ENCODE measurements at regions not wholly inside any gene's neighbourhood (a gene's known extent, or its start where the extent isn't known, plus 50 kb on each side); places are given as distances from the start of the nearest gene placed in this dataset.
"Not testable (repeated sequence)": the region's sequence is repeated elsewhere in the genome, so short reads cannot be mapped to it uniquely, and the experiment has no call there.

DNA sequence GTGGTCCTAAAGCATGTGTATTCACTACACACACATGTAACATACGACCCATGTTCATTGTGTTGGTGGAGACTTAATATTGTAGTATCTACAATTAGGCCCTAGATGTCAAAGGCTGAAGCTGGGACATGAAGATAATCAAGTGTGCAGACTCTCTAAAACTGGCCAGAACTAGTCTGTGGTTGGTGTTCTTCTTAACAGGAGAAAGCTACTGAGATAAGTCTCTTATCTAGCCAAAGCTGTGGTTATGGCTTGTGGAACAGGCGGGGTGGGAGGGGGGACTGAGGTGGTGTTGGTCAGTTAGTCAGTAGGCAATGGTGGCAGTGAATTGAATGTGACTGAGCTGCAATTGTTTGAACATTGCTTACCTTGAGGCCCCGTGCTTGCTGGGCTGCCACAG, 112.7 kb upstream of the SLC24A2 start:
- no CpG with 5 or more reads among the region's 3 CpGs for WGBS, 2 donors (ENCODE audit: extremely low coverage in 2 of 2, insufficient read length in 2 of 2, insufficient replicate concordance in 1 of 2)
- Histone ChIP-seq H4K8ac (ENCODE audit: low read depth, low read length) (no peak overlapping the region), H3K27me3 (ENCODE audit: control insufficient read depth in 3 of 3, insufficient read depth in 3 of 3, low read depth in 1 of 3, low read length in 3 of 3) (no peaks in the 10 kb centered on the region), H2AFZ (ENCODE audit: low read length) (no peak overlapping the region), H3K4me3 (ENCODE audit: low read length in 2 of 2) (no peak overlapping the region), H3K9ac (ENCODE audit: low read depth, low read length, poor library complexity) (no peak overlapping the region), H3K27ac (replicated peaks; ENCODE audit: low read length) (no peak overlapping the region), H2AK5ac (ENCODE audit: low read depth, low read length) (no peak overlapping the region), H3K14ac (ENCODE audit: low read length) (no peak overlapping the region), H2BK15ac (ENCODE audit: low read length) (no peak overlapping the region), H3K4me1 (ENCODE audit: control insufficient read depth in 2 of 2, insufficient read depth in 1 of 2, low read depth in 1 of 2, low read length in 2 of 2) (no peaks in the 10 kb centered on the region), H3K4ac (ENCODE audit: low read length) (no peak overlapping the region), H2BK5ac (ENCODE audit: low read length) (no peak overlapping the region), H4K91ac (ENCODE audit: low read depth, low read length, poor library complexity) (no peak overlapping the region), H3K23ac (ENCODE audit: low read depth, low read length, poor library complexity) (no peak overlapping the region), H3K79me1 (ENCODE audit: low read depth, low read length) (no peaks in the 10 kb centered on the region), H3K9me3 (replicated peaks in 1 of 2; ENCODE audit: control insufficient read depth in 2 of 2, insufficient read depth in 1 of 2, low read depth in 1 of 2, low read length in 2 of 2) (no peaks in the 10 kb centered on the region), H2BK12ac (ENCODE audit: low read length) (no peak overlapping the region), H3K18ac (ENCODE audit: low read length) (no peak overlapping the region), H3K36me3 (replicated peaks in 1 of 2; ENCODE audit: control insufficient read depth in 2 of 2, insufficient read depth in 2 of 2, low read length in 2 of 2) (no peaks in the 10 kb centered on the region), H2BK120ac (ENCODE audit: low read depth, low read length) (no peak overlapping the region), H3K4me2 (ENCODE audit: insufficient read depth, low read length, poor library complexity, severe bottlenecking) (no peak overlapping the region)
- DNase-seq (ENCODE audit: low spot score), result no peak

DNA sequence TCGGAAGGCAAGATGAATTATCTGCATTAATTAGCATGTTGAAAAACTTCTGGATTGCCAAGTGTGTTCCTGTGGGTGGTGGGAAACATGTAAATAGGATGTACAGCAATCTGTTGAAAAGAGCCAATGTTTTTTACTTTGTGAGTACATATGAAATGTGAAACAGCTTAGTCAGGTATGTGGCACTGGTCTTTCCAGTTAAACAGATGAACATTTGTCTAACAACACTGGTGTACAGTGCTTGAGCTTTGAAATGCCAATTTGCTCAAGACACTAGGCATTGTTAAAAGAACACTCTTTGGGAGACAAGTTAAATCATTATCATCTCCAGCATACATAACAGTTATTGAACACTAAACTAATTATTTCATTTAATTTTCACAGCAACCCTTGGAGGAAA, 107.3 kb upstream of the SLC24A2 start:
- WGBS, 2 donors (ENCODE audit: extremely low coverage in 2 of 2, insufficient read length in 2 of 2, insufficient replicate concordance in 1 of 2), result no CpG with 5 or more reads among the region's 1 CpG
- H2BK12ac ChIP-seq (ENCODE audit: low read length), result no peak overlapping the region

DNA sequence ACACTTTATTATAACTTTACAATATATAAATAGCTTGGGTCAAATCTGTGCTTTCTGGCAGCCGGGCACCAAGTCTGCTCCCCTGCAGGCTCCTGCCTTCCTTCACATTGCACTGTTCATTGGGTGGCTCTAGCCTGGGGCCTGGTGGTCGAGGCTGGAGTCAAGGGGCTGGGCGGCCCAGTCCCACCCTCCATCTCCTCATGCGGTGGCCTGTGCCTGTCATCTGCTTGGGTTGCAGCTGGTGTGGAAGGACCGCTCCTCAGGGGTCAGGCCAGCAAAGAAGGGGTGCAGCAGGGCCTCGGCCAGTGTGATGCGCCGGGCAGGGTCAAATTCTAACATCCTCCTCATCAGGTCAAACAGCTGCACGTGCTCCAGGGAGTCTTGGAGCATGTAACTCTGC, 106.7 kb upstream of the SLC24A2 start:
- H3K4me2 ChIP-seq (ENCODE audit: insufficient read depth, low read length, poor library complexity, severe bottlenecking); DNase-seq (ENCODE audit: low spot score); H3K79me1 ChIP-seq (ENCODE audit: low read depth, low read length); H2BK12ac ChIP-seq (ENCODE audit: low read length); H3K27ac ChIP-seq (replicated peaks; ENCODE audit: low read length); H3K23ac ChIP-seq (ENCODE audit: low read depth, low read length, poor library complexity); H4K91ac ChIP-seq (ENCODE audit: low read depth, low read length, poor library complexity); H2BK15ac ChIP-seq (ENCODE audit: low read length); H3K9ac ChIP-seq (ENCODE audit: low read depth, low read length, poor library complexity); H3K9me3 ChIP-seq (replicated peaks in 1 of 2; ENCODE audit: control insufficient read depth in 2 of 2, insufficient read depth in 1 of 2, low read depth in 1 of 2, low read length in 2 of 2); H2BK120ac ChIP-seq (ENCODE audit: low read depth, low read length); H3K4me3 ChIP-seq (ENCODE audit: low read length in 2 of 2); H2AK5ac ChIP-seq (ENCODE audit: low read depth, low read length); H3K4me1 ChIP-seq (ENCODE audit: control insufficient read depth in 2 of 2, insufficient read depth in 1 of 2, low read depth in 1 of 2, low read length in 2 of 2); H3K18ac ChIP-seq (ENCODE audit: low read length); H2AFZ ChIP-seq (ENCODE audit: low read length); H2BK5ac ChIP-seq (ENCODE audit: low read length); H3K14ac ChIP-seq (ENCODE audit: low read length); H3K27me3 ChIP-seq (ENCODE audit: control insufficient read depth in 3 of 3, insufficient read depth in 3 of 3, low read depth in 1 of 3, low read length in 3 of 3); H4K8ac ChIP-seq (ENCODE audit: low read depth, low read length); H3K4ac ChIP-seq (ENCODE audit: low read length); H3K36me3 ChIP-seq (replicated peaks in 1 of 2; ENCODE audit: control insufficient read depth in 2 of 2, insufficient read depth in 2 of 2, low read length in 2 of 2): not testable (repeated sequence)
- WGBS, 2 donors (ENCODE audit: extremely low coverage in 2 of 2, insufficient read length in 2 of 2, insufficient replicate concordance in 1 of 2), result no CpG with 5 or more reads among the region's 9 CpGs

More for the DNA sequence above, 107.3 kb upstream of the SLC24A2 start:
- no peak overlapping the region for H3K27ac ChIP-seq (replicated peaks; ENCODE audit: low read length)
- H2BK120ac ChIP-seq (ENCODE audit: low read depth, low read length), result no peak overlapping the region
- H3K9me3 ChIP-seq (replicated peaks in 1 of 2; ENCODE audit: control insufficient read depth in 2 of 2, insufficient read depth in 1 of 2, low read depth in 1 of 2, low read length in 2 of 2), result no peaks in the 10 kb centered on the region
- no peak overlapping the region for H2BK5ac ChIP-seq (ENCODE audit: low read length)
- H2AK5ac ChIP-seq (ENCODE audit: low read depth, low read length), result no peak overlapping the region
- H3K36me3 ChIP-seq (replicated peaks in 1 of 2; ENCODE audit: control insufficient read depth in 2 of 2, insufficient read depth in 2 of 2, low read length in 2 of 2), result no peaks in the 10 kb centered on the region
- no peak overlapping the region for H3K14ac ChIP-seq (ENCODE audit: low read length)
- H3K4me1 ChIP-seq (ENCODE audit: control insufficient read depth in 2 of 2, insufficient read depth in 1 of 2, low read depth in 1 of 2, low read length in 2 of 2), result no peaks in the 10 kb centered on the region
- H3K18ac ChIP-seq (ENCODE audit: low read length), result no peak overlapping the region
- DNase-seq (ENCODE audit: low spot score), result no peak
- no peak overlapping the region for H3K4ac ChIP-seq (ENCODE audit: low read length)
- no peak overlapping the region for H3K9ac ChIP-seq (ENCODE audit: low read depth, low read length, poor library complexity)
- H2BK15ac ChIP-seq (ENCODE audit: low read length), result no peak overlapping the region
- no peak overlapping the region for H3K4me2 ChIP-seq (ENCODE audit: insufficient read depth, low read length, poor library complexity, severe bottlenecking)
- no peaks in the 10 kb centered on the region for H3K27me3 ChIP-seq (ENCODE audit: control insufficient read depth in 3 of 3, insufficient read depth in 3 of 3, low read depth in 1 of 3, low read length in 3 of 3)
- H3K4me3 ChIP-seq (ENCODE audit: low read length in 2 of 2), result no peak overlapping the region
- H2AFZ ChIP-seq (ENCODE audit: low read length), result no peak overlapping the region
- no peak overlapping the region for H4K91ac ChIP-seq (ENCODE audit: low read depth, low read length, poor library complexity)
- no peaks in the 10 kb centered on the region for H3K79me1 ChIP-seq (ENCODE audit: low read depth, low read length)
- H4K8ac ChIP-seq (ENCODE audit: low read depth, low read length), result no peak overlapping the region
- H3K23ac ChIP-seq (ENCODE audit: low read depth, low read length, poor library complexity), result no peak overlapping the region

DNA sequence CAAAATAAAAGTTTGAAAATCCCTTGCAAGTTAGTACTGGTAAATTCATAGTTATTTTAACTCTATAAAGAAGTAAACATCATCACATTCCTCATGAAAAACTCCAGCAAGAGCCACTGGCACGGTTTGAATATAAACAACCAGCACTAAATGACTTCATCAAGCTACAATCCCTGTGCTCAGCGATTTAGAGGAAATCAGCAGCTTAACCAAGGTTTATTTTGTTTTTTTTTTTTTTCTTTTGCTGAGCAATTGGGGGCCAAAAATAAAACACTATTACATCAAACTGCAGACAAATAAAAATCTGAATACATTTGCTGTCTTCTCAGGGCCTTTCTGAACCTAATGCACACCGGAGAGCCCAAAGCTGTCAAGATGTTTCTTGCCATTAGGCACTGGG, 106.2 kb upstream of the SLC24A2 start:
- Histone ChIP-seq H3K27ac (replicated peaks; ENCODE audit: low read length) (no peak overlapping the region), H3K79me1 (ENCODE audit: low read depth, low read length) (no peaks in the 10 kb centered on the region), H2BK15ac (ENCODE audit: low read length) (no peak overlapping the region), H3K9me3 (replicated peaks in 1 of 2; ENCODE audit: control insufficient read depth in 2 of 2, insufficient read depth in 1 of 2, low read depth in 1 of 2, low read length in 2 of 2) (no peaks in the 10 kb centered on the region), H4K8ac (ENCODE audit: low read depth, low read length) (no peak overlapping the region), H3K9ac (ENCODE audit: low read depth, low read length, poor library complexity) (no peak overlapping the region), H3K14ac (ENCODE audit: low read length) (no peak overlapping the region), H3K27me3 (ENCODE audit: control insufficient read depth in 3 of 3, insufficient read depth in 3 of 3, low read depth in 1 of 3, low read length in 3 of 3) (no peaks in the 10 kb centered on the region), H3K23ac (ENCODE audit: low read depth, low read length, poor library complexity) (no peak overlapping the region), H3K36me3 (replicated peaks in 1 of 2; ENCODE audit: control insufficient read depth in 2 of 2, insufficient read depth in 2 of 2, low read length in 2 of 2) (no peaks in the 10 kb centered on the region), H2BK120ac (ENCODE audit: low read depth, low read length) (no peak overlapping the region), H3K4me3 (ENCODE audit: low read length in 2 of 2) (no peak overlapping the region), H3K4ac (ENCODE audit: low read length) (no peak overlapping the region), H2AK5ac (ENCODE audit: low read depth, low read length) (no peak overlapping the region), H2BK5ac (ENCODE audit: low read length) (no peak overlapping the region), H2AFZ (ENCODE audit: low read length) (no peak overlapping the region), H3K4me2 (ENCODE audit: insufficient read depth, low read length, poor library complexity, severe bottlenecking) (no peak overlapping the region), H4K91ac (ENCODE audit: low read depth, low read length, poor library complexity) (no peak overlapping the region), H3K4me1 (ENCODE audit: control insufficient read depth in 2 of 2, insufficient read depth in 1 of 2, low read depth in 1 of 2, low read length in 2 of 2) (no peaks in the 10 kb centered on the region), H3K18ac (ENCODE audit: low read length) (no peak overlapping the region), H2BK12ac (ENCODE audit: low read length) (no peak overlapping the region)
- no CpG with 5 or more reads among the region's 3 CpGs for WGBS, 2 donors (ENCODE audit: extremely low coverage in 2 of 2, insufficient read length in 2 of 2, insufficient replicate concordance in 1 of 2)
- DNase-seq (ENCODE audit: low spot score), result no peak

Data from neuronal stem cell (in vitro differentiated cells).